ENCODE measurements at regions not wholly inside any gene's neighbourhood (a gene's known extent, or its start where the extent isn't known, plus 50 kb on each side); places are given as distances from the start of the nearest gene placed in this dataset.

GRCh38 chr1:234745276-234745675 lies 135.3 kb upstream of the IRF2BP2 start:
- no peak for DNase-seq

DNA sequence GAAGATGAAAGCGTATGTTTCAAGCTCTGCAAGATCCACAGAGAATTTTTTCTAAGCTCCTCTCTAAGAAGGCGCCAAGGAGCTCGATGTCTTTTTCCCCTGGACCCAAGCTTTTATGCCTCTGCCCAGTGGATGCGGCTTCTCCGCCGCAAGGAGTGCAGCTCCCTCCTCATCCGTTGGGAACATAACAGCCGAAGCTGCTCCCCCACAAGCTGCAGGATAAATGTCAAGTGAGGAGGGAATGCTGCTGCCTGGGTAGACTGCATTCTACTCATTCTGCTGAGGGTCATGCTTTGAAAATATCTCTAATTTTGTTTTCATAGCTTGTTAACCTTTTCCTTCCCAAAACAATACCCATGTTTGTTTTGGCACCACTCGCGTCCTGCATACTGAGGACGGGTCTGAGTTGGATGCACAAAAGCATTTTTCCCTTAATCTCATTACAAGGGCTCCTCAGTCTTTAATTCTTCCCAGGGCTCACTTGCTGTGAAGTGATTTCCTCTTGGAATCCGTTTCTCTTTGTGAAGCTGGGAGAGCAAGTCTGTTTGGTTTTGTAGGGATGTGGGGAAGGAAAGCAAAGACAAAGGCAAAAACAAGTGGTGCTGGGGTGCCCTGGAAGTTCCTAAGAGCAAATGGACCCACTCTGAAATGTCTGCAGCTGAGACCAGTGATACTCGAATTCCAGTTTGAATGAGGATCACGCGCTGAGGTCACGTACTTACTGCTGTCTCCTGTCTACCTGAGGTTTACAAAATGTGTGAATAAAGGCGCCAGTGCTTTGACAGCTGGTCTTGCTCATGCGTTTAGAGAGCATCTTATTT lies 134.0 kb upstream of the IRF2BP2 start:
- no peak for DNase-seq

- no peak for DNase-seq
Measured at GRCh38 chr1:234742622-234743021, 132.6 kb upstream of the IRF2BP2 start.

DNA sequence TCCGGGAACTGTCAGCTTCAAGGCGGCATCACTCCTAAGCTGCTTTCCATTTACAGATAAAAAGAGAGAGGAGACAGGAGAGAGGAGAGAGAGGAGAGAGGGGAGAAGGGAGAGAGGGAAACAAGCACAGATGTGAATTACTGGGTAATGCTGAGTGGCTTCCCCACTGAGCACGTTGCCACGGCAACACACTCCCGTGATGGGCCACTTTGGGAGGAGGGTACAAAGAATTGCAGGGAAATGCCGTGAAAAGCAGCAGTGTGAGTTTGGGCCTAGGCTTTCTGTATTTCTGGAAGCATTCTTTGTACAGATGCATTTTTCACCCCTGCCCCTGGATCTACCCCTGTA lies 128.0 kb upstream of the IRF2BP2 start:
- peak; percentile 43 for DNase-seq

- DNase-seq: no peak
Measured at GRCh38 chr1:234735916-234736315, 125.9 kb upstream of the IRF2BP2 start.

DNA sequence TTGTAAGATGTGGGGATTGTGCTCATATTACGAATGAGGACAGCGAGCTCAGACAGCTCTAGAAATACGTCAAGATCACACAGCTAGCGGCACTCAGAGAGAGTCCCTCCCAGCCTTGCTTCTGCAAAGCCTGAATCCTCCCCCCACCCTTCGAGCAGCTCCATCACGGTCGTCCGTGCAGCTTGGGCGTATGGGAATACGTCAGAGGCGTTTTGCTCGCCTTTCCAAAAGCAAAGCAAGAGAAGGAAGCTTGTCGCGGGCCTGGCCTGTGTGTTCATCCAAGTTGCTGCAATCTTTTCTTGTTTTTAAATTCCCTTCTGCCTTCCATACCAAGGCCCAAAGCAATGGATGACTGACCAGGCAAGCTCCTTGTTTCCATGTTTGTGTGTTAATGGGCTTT lies 125.5 kb upstream of the IRF2BP2 start:
- DNase-seq: no peak

DNA sequence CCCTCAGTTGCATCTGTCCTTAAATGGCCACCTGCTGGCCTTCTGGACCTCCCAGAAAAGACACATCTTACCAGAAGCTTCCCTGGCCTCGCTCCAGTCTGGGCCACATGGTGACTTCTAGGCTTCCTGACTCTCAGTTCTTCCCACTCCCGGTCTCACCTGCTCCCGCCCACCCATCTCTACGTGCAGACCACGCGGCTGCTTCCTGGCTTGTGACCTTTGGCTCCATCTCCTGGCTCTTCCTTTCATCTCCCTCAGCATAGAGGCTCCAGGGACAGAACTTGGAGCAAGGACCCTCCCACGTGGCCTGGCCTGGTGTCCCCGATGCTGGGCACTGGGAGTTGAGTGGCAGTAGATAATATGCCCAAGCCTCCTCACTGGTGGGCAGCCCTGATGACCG lies 124.9 kb upstream of the IRF2BP2 start:
- DNase-seq: no peak

DNA sequence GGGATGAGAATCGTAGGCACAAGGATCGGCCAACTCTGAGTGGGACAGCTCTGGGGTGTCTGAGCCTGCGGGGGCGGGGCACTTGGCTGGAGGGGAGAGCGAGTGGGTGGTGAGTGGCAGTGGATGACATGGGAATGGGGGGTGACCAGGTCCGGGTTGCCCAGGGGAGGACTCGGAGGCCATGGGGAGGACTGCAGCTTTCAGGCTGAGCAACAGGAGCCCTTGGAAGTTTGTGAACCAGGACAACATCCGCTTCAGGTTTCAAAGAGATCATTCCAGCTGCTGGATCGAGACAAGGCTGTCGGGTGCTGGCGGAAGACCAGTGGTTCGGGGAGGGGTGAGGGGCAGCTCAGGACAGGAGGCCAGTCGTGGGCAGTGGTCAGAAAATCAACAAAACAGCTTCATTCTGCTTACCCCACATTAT lies 124.4 kb upstream of the IRF2BP2 start:
- no peak for DNase-seq

- DNase-seq: no peak
Measured at GRCh38 chr1:234733427-234733826, 123.4 kb upstream of the IRF2BP2 start.

GRCh38 chr1:234732671-234733390 lies 122.9 kb upstream of the IRF2BP2 start:
- no peak for DNase-seq

GRCh38 chr1:234732260-234732659 lies 122.3 kb upstream of the IRF2BP2 start:
- no peak for DNase-seq

DNA sequence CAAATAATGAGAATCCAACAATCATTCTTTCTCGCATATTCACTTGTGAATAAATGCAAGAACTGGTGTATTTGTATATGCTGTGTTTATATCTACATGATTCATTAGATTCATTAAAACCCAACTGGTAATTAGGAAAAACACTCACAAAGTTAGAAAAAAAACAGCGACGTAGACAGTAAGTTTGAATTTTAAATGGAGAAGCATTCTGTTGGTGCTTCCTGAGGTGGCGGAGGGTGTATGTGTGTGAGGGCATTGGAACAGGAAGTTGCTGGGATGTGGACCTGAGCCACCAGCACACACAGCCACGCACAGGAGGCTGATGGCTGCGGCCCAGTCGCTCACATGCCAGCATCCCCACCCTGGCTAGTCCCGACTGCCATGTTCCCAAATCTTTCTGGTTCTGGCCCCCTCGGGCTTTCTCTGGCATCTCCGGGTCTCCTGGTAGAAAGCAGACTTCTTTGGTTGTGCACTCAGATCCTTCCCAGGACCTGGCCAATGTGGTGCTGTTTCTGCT lies 121.6 kb upstream of the IRF2BP2 start:
- DNase-seq: no peak

- DNase-seq: no peak
Measured at GRCh38 chr1:234730770-234731568, 121.0 kb upstream of the IRF2BP2 start.

- DNase-seq: no peak
Measured at GRCh38 chr1:234730475-234730769, 120.4 kb upstream of the IRF2BP2 start.

DNA sequence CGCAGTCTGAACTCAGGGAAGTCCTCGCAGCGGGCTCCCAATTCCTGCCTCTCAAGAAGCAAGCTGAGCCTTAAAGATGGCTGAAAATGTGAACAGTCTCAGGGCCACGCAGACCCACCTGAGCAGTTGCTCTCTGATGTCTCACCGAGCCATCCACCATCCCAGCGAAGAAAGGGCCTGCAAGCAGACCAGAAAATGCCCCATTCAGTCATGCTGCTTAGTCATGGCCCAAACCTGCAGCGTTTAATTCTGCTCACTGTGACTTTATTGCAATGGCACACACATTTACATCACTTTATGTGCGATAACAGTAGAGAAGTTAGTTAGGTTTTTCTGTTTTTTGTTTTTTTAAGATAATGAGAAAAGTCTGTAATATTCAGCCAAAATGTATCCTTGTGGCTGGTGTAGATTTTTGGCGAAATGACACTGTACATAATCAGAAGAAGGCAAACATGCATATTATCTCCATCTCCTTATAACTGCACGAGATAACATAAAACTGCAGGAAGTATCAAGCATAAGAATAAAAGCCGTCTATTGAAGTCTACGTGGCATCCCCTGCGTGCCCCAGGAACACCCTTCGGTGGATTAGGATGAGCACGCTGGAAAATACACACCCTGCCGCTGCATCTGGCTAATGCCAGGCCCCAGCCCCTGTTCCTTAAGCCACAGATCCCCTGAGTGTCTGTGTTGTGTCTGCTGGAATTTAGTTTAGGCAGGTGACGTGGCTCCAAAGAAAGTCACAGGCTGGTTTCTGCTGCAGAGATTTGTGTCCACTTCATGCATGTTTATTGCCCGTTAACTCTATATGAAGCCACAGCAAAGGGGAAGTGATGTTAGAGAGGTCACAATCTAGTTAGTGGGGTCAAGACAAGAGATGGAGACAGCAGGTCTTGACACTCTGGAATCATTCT lies 119.8 kb upstream of the IRF2BP2 start:
- no peak for DNase-seq

GRCh38 chr1:234728740-234729139 lies 118.8 kb upstream of the IRF2BP2 start:
- no peak for DNase-seq

- peak; percentile 54 for DNase-seq
Measured at GRCh38 chr1:234727018-234727940, 117.3 kb upstream of the IRF2BP2 start.

DNA sequence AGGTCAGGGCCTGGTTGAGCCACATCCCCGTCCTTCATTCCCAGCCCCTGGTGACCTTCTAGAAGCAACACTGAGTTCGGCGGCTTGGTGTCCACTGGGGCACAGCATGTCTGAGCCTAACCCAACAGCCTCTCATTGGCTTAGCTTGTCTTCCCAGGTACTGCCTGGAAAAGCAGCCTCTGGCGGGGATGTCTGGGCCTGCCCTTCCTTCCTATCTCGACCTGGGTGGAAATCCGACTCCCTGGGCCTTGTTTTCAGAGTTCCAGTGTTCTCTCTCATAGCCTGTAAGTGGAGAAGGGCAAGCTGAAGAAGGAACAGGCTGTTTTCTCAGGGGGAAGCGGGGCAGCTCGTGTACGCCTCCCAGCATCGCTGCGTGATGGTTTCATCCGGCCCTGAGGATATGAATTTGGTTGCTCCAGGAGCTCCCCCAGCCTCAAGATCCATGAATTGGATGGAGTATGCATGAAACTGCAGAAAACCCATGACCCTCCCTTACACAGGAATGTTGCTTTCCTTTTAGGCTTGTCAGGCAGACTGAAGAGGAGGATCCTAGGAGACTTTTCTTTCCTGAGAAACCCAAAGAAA lies 116.5 kb upstream of the IRF2BP2 start:
- no peak for DNase-seq

DNA sequence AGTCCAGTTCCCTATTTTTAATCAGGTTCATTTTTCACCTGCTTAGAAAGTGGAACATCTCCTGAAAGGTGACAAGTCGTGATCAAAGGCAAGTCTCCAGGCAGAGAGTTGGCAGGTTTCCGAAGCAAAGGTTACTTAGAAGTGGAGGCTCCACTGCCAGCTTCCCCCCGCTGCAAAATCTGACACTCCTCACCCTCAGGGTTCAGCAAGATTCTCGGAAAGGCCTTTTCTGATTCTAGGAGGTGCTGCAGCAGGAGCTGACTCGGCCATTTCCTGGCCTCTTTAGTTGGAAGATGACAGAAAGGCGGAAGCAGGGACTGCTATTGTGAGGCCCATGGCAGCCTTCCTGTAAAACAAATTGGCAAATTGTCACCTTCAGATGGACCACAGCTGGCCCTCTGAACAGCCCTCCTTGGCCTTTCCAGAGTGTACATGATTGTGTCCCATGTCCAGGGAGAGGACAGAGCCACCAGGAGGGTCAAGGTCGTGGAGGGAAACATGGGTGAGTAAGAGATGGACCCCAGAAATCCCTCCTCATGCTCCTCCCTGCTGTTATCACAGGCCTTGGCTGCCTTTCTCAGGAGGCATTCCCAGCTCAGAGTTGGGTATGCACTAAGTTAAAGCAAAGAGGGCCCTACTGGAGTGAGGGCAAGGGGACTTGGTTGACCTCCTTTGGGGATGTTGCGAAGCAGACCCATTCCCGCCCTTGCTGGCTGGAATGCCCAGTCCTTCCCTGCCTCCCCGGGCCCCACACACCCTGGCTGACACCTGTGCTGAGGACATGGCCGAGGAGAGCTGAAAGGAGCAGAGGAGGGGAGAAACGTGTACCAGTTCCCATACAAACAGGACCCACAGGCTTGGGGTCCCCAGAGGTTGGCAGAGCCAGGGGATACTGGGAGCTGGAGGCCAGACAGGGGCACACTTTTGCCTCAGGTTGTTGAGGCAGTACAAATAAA lies 115.5 kb upstream of the IRF2BP2 start:
- no peak for DNase-seq
